ENCODE measurements at regions not wholly inside any gene's neighbourhood (a gene's known extent, or its start where the extent isn't known, plus 50 kb on each side); places are given as distances from the start of the nearest gene placed in this dataset.

GRCh38 chr12:132410849-132411248, 79.1 kb upstream of the FBRSL1 start:
- H3K36me3 ChIP-seq (ENCODE audit: control insufficient read depth in 2 of 2, insufficient read depth in 2 of 2, low read length in 1 of 2), result no peaks in the 10 kb centered on the region
- H3K4me3 ChIP-seq (ENCODE audit: low read length in 2 of 2), result no peak overlapping the region
- 92% methylated on average over 14 of the region's 14 CpGs for WGBS
- no peak for DNase-seq (ENCODE audit: low read depth in 6 of 9, low spot score in 9 of 9)
- peaks cover 0 to 12% of the 10 kb centered on the region in 2 donors for H3K4me1 ChIP-seq (ENCODE audit: control insufficient read depth in 2 of 2, insufficient read depth in 2 of 2, low read length in 2 of 2)
- no peak overlapping the region for H3K27ac ChIP-seq (ENCODE audit: low read depth in 1 of 2, low read length in 1 of 2)
- peaks cover under 1 to 16% of the 10 kb centered on the region in 2 donors for H3K27me3 ChIP-seq (ENCODE audit: control insufficient read depth in 2 of 2, insufficient read depth in 1 of 2, low read length in 1 of 2)
- no peaks in the 10 kb centered on the region for H3K9me3 ChIP-seq (ENCODE audit: control insufficient read depth in 2 of 2, insufficient read depth in 1 of 2, low read length in 1 of 2)

DNA sequence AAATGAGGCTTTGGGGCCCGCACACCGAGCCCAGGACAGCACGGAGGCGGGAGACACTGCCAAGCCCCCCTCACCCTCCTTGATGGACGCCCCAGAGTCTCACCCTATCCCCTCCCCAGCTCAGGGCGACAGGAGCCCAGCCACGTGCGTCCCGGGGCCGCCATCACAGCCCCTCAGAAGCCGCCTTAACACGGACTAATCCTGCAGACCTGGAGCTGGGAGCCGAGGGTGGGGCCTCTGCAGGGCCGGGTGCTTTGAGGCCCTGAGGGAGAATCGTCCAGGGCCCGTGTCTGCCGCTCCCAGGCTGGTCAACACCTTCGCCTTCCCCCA, 79.7 kb upstream of the FBRSL1 start:
- WGBS, result 91% methylated on average over 18 of the region's 18 CpGs
- Histone ChIP-seq H3K27ac (ENCODE audit: low read depth in 1 of 2, low read length in 1 of 2) (no peak overlapping the region), H3K4me1 (ENCODE audit: control insufficient read depth in 2 of 2, insufficient read depth in 2 of 2, low read length in 2 of 2) (peaks cover 0 to 11% of the 10 kb centered on the region in 2 donors), H3K4me3 (ENCODE audit: low read length in 2 of 2) (no peak overlapping the region), H3K27me3 (ENCODE audit: control insufficient read depth in 2 of 2, insufficient read depth in 1 of 2, low read length in 1 of 2) (peaks cover 0 to 20% of the 10 kb centered on the region in 2 donors), H3K36me3 (ENCODE audit: control insufficient read depth in 2 of 2, insufficient read depth in 2 of 2, low read length in 1 of 2) (no peaks in the 10 kb centered on the region), H3K9me3 (ENCODE audit: control insufficient read depth in 2 of 2, insufficient read depth in 1 of 2, low read length in 1 of 2) (no peaks in the 10 kb centered on the region)
- no peak for DNase-seq (ENCODE audit: low read depth in 6 of 9, low spot score in 9 of 9)

- no peak overlapping the region for H3K27ac ChIP-seq (ENCODE audit: low read depth in 1 of 2, low read length in 1 of 2)
- peaks cover under 1 to 24% of the 10 kb centered on the region in 2 donors for H3K27me3 ChIP-seq (ENCODE audit: control insufficient read depth in 2 of 2, insufficient read depth in 1 of 2, low read length in 1 of 2)
- H3K36me3 ChIP-seq (ENCODE audit: control insufficient read depth in 2 of 2, insufficient read depth in 2 of 2, low read length in 1 of 2), result no peaks in the 10 kb centered on the region
- WGBS, result 95% methylated on average over 42 of the region's 42 CpGs
- H3K4me3 ChIP-seq (ENCODE audit: low read length in 2 of 2), result no peak overlapping the region
- no peaks in the 10 kb centered on the region for H3K9me3 ChIP-seq (ENCODE audit: control insufficient read depth in 2 of 2, insufficient read depth in 1 of 2, low read length in 1 of 2)
- no peak for DNase-seq (ENCODE audit: low read depth in 6 of 9, low spot score in 9 of 9)
- H3K4me1 ChIP-seq (ENCODE audit: control insufficient read depth in 2 of 2, insufficient read depth in 2 of 2, low read length in 2 of 2), result peaks cover 0 to 5% of the 10 kb centered on the region in 2 donors
Observed at GRCh38 chr12:132409495-132410295, 80.3 kb upstream of the FBRSL1 start.

DNA sequence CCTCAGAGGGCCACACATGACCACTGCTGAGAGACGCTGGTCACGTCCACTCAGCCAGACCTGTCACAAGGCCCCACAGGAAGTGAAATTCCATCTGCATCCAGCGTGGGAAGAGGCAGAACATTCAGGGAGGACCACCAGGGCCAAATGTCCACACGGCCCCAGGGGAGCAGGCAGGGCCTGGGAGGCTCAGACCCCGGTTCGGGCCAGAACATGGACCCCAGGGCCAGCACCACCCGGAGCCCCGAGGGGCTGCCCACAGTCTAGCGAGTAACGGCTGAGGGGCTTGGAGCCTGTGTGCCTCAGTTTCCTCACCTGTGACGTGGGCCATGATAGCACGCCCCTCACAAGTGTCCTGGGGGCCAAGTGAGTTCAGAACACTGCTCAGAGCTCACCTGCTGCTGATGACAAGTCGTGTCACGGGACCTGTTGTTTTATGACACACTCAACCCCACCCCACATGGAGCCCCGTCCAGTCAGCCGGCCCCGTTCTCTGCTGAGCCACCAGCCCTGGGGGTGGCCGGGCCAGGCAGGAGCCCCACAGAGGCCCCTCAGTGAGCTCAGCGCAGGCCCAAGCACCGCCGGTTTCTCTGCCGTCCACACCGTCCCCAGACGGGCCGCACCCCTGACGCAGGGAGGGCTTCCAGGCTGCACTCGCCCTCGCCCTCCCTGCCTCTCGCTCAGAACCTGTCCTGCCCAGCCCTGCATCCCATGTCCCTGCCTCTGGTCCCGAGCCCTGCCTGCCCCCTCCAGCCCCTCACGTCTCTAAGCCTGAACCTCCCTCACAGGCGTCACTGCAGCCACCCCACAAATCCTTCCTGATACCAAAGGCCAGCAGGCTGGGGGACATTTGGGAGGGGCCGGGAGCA, 79.5 kb upstream of the GALNT9 start:
- Histone ChIP-seq H3K9me3 (ENCODE audit: control insufficient read depth in 2 of 2, insufficient read depth in 1 of 2, low read length in 1 of 2) (no peaks in the 10 kb centered on the region), H3K4me1 (ENCODE audit: control insufficient read depth in 2 of 2, insufficient read depth in 2 of 2, low read length in 2 of 2) (no peaks in the 10 kb centered on the region), H3K4me3 (ENCODE audit: low read length in 2 of 2) (no peak overlapping the region), H3K27me3 (ENCODE audit: control insufficient read depth in 2 of 2, insufficient read depth in 1 of 2, low read length in 1 of 2) (peaks cover 3 to 24% of the 10 kb centered on the region in 2 donors), H3K36me3 (ENCODE audit: control insufficient read depth in 2 of 2, insufficient read depth in 2 of 2, low read length in 1 of 2) (no peaks in the 10 kb centered on the region), H3K27ac (ENCODE audit: low read depth in 1 of 2, low read length in 1 of 2) (no peak overlapping the region)
- WGBS, result 88% methylated on average over 33 of the region's 33 CpGs
- no peak for DNase-seq (ENCODE audit: low read depth in 6 of 9, low spot score in 9 of 9)

GRCh38 chr12:132407992-132408391, 78.6 kb upstream of the GALNT9 start:
- Histone ChIP-seq H3K9me3 (ENCODE audit: control insufficient read depth in 2 of 2, insufficient read depth in 1 of 2, low read length in 1 of 2) (no peaks in the 10 kb centered on the region), H3K36me3 (ENCODE audit: control insufficient read depth in 2 of 2, insufficient read depth in 2 of 2, low read length in 1 of 2) (no peaks in the 10 kb centered on the region), H3K27me3 (ENCODE audit: control insufficient read depth in 2 of 2, insufficient read depth in 1 of 2, low read length in 1 of 2) (peaks cover 3 to 28% of the 10 kb centered on the region in 2 donors), H3K27ac (ENCODE audit: low read depth in 1 of 2, low read length in 1 of 2) (no peak overlapping the region), H3K4me3 (ENCODE audit: low read length in 2 of 2) (no peak overlapping the region), H3K4me1 (ENCODE audit: control insufficient read depth in 2 of 2, insufficient read depth in 2 of 2, low read length in 2 of 2) (no peaks in the 10 kb centered on the region)
- WGBS, result 85% methylated on average over 10 of the region's 10 CpGs
- no peak for DNase-seq (ENCODE audit: low read depth in 6 of 9, low spot score in 9 of 9)

DNA sequence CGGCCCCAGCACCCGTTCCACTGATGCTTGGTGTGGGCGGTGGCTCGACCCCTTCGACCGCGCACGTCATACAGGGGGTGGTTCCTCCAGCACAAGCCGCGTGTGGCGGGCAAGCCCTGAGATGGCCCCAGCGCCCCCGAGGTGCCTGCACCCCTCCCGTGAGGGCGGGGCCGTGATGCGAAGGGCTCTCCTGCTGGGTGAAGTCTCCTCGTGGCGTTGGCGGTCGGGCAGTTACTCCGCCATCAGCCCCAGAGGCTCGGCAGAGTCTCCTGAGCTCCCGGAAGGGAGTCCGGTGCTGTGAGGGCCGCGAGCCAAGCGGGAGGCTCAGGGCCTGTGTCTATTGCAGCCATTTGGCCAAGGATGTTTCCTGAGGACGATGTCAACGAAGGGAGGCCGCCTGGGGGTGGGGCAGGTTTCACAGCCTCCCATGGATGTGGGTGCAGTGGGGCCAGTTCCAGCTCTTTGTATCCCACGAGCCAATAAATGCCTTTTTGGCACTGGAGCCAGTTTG, 78.1 kb upstream of the GALNT9 start:
- no peaks in the 10 kb centered on the region for H3K4me1 ChIP-seq (ENCODE audit: control insufficient read depth in 2 of 2, insufficient read depth in 2 of 2, low read length in 2 of 2)
- no peak overlapping the region for H3K4me3 ChIP-seq (ENCODE audit: low read length in 2 of 2)
- no peak overlapping the region for H3K27ac ChIP-seq (ENCODE audit: low read depth in 1 of 2, low read length in 1 of 2)
- H3K36me3 ChIP-seq (ENCODE audit: control insufficient read depth in 2 of 2, insufficient read depth in 2 of 2, low read length in 1 of 2), result no peaks in the 10 kb centered on the region
- 79% methylated on average over 32 of the region's 32 CpGs for WGBS
- DNase-seq (ENCODE audit: low read depth in 6 of 9, low spot score in 9 of 9), result no peak
- peaks cover 3 to 33% of the 10 kb centered on the region in 2 donors for H3K27me3 ChIP-seq (ENCODE audit: control insufficient read depth in 2 of 2, insufficient read depth in 1 of 2, low read length in 1 of 2)
- no peaks in the 10 kb centered on the region for H3K9me3 ChIP-seq (ENCODE audit: control insufficient read depth in 2 of 2, insufficient read depth in 1 of 2, low read length in 1 of 2)

DNA sequence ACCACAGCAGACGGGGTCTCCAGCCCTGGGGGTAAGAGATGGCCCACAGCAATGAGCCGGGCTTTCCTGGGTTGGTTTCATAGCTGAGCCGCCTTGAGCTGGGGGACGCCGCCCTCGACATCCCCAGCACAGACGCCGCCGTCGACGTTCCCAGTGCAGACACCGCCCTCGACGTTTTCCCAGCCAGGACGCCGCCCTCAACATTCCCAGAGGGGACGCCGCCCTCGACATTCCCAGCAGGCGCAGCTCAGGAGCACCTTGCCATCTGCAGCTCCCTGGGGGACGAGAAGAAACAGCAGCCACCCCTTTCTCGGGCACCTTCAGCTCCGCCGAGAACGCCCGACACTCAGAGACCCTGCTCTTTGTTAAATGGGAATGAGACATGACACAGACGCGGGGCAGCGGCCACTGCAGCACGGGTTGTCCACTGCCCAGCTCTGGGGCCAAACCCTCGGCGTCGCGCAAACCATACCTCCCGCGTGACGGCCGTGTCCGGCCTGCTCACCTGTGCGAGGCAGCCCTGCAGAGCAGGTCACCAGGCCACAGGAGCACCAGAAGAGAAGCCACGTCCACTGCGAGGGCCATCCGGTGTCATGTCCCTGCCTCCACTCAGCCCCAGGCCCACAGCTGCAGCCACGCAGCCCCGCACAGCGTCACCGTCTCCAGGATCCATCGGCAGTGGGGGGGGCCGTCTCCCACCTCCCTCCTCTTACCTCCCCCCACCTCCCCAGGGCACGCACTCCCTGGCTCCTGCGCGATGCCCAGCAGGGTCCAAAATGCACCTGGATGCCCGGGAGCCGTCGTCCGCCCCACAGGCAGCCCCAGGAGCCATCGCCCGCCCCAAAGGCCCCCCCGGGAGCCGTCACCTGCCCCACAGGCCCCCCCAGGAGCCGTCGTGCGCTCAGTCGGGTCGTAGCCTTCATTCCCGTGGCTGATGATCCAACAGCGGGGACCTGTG, 77.4 kb upstream of the GALNT9 start:
- Histone ChIP-seq H3K27ac (ENCODE audit: low read depth in 1 of 2, low read length in 1 of 2) (no peak overlapping the region), H3K4me3 (ENCODE audit: low read length in 2 of 2) (no peak overlapping the region), H3K9me3 (ENCODE audit: control insufficient read depth in 2 of 2, insufficient read depth in 1 of 2, low read length in 1 of 2) (no peaks in the 10 kb centered on the region), H3K36me3 (ENCODE audit: control insufficient read depth in 2 of 2, insufficient read depth in 2 of 2, low read length in 1 of 2) (no peaks in the 10 kb centered on the region), H3K27me3 (ENCODE audit: control insufficient read depth in 2 of 2, insufficient read depth in 1 of 2, low read length in 1 of 2) (peaks cover 3 to 36% of the 10 kb centered on the region in 2 donors), H3K4me1 (ENCODE audit: control insufficient read depth in 2 of 2, insufficient read depth in 2 of 2, low read length in 2 of 2) (no peaks in the 10 kb centered on the region)
- 90% methylated on average over 67 of the region's 67 CpGs for WGBS
- DNase-seq (ENCODE audit: low read depth in 6 of 9, low spot score in 9 of 9), result no peak

DNA sequence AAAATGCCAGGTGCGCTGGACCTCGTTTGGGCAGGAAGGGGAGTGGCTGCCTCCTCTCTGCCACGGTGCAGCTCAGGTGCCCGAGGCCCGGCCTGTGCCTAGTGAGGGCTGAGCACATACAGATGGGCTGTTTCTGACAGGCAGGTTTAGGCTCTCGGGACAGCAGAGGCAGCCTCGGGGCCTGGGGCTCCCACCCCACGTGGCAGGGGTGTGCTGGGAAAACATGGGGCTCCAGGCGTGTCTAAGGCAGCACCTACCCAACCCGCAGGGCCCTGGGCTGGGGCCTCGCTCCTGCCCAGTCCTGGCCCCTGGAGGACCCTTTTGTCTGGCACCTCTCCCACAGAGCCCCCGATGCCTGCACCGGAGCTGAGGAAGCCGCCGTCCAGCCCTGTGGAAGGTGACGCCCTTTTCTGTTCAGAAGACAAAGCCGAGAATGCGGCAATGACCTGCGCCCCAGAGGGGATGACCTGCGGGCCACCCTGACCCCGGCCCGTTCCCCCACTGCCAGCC, 76.4 kb upstream of the GALNT9 start:
- Histone ChIP-seq H3K27ac (ENCODE audit: low read depth in 1 of 2, low read length in 1 of 2) (no peak overlapping the region), H3K27me3 (ENCODE audit: control insufficient read depth in 2 of 2, insufficient read depth in 1 of 2, low read length in 1 of 2) (peaks cover 3 to 40% of the 10 kb centered on the region in 2 donors), H3K9me3 (ENCODE audit: control insufficient read depth in 2 of 2, insufficient read depth in 1 of 2, low read length in 1 of 2) (no peaks in the 10 kb centered on the region), H3K36me3 (ENCODE audit: control insufficient read depth in 2 of 2, insufficient read depth in 2 of 2, low read length in 1 of 2) (no peaks in the 10 kb centered on the region), H3K4me1 (ENCODE audit: control insufficient read depth in 2 of 2, insufficient read depth in 2 of 2, low read length in 2 of 2) (no peaks in the 10 kb centered on the region), H3K4me3 (ENCODE audit: low read length in 2 of 2) (no peak overlapping the region)
- no peak for DNase-seq (ENCODE audit: low read depth in 6 of 9, low spot score in 9 of 9)
- 76% methylated on average over 22 of the region's 22 CpGs for WGBS
